ENCODE measurements at regions not wholly inside any gene's neighbourhood (a gene's known extent, or its start where the extent isn't known, plus 50 kb on each side); places are given as distances from the start of the nearest gene placed in this dataset.

GRCh38 chr5:61735531-61735930 is 403.5 kb downstream of the ZSWIM6 start:
- ChIA-PET POLR2A (no interaction called here), CTCF (interaction anchor here (1.3 kb wide), 1 partner anchor 15 kb away, joined by 3 read pairs; no protein-coding TSS in a partner anchor)
- TF ChIP-seq CTCF (IDR thresholded peaks at IDR 0.05; ENCODE audit: control extremely low read depth, extremely low read depth, low read depth, missing control alignments), result no peak
- no peak for DNase-seq (ENCODE audit: extremely low spot score)

DNA sequence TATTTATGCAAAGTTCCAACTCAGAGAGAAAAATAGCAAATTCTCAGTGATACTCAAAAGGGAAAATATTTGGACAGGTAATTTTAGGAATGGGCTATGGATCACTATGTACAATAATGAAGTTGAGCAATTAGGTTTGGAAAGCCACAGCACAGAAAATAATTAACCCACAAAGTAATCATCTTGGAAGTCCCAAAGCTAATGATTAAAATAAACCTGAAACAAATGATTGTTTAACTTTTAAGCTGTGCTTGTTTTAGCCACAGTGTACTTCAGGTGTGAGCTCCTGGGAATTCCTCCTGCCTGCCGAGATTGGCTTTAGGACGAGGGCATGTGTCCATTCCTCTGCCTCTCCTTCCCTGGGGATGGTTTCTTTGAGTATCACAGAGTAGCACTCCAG is 403.9 kb downstream of the ZSWIM6 start:
- DNase-seq (ENCODE audit: extremely low spot score), result no peak
- no peak for TF ChIP-seq CTCF (IDR thresholded peaks at IDR 0.05; ENCODE audit: control extremely low read depth, extremely low read depth, low read depth, missing control alignments)
- ChIA-PET CTCF (interaction anchor here (1.3 kb wide), 1 partner anchor 15 kb away, joined by 3 read pairs; no protein-coding TSS in a partner anchor), POLR2A (no interaction called here)

DNA sequence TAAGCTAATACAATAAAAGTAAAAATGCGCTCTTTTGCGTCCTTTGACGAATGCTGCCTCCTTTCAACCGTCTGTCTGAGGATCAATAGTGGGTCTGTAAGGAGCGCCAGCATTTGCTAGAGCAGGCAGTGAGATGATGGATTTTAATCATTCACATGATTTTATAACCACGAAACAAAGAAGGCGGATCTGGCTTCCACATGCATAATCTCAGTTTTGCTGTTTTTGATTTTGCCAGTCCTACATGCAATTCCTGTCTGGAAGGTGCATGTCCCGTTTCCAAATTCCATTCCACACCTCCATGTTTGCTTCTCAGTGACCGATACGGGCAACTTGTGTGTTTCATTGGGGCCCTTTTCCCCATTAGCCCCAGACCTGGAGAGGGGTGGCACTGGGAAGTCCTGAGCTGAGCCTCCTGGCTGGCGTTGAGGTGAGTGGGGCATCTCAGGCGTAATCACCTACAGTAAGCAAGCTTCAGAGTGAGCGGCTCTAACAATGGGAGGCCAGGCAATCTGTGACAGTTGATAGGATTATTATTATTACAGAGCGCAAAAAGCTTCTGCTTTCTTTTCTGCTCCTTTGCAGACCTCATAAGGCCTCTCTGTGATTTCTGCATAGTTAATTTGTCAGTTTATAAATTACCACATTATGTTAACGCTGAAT is 405.4 kb downstream of the ZSWIM6 start:
- POLR2A ChIA-PET, result interaction anchor here (0.8 kb wide), 1 partner anchor 18 kb away, joined by 4 read pairs; no protein-coding TSS in a partner anchor
- DNase-seq (ENCODE audit: extremely low spot score), result no peak
- CTCF ChIA-PET, result no interaction called here
- no peak for TF ChIP-seq CTCF (IDR thresholded peaks at IDR 0.05; ENCODE audit: control extremely low read depth, extremely low read depth, low read depth, missing control alignments)

DNA sequence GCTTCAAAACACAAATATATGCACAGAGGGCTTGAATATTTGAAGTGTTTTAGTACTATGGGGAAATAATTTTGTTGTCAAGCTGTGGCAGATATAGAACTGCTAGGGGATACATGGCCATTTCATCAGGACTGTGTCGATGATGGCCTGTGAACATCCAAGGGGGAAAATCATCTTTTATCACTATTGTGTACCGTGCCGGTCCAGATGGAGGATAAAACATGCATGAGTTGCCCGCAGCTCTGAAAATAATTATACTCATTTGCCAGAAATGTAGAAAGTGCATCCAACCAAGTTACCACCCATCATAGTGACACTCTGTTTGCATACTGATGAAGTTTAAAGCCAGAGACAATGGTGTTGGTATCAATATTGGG is 405.9 kb downstream of the ZSWIM6 start:
- no peak for DNase-seq (ENCODE audit: extremely low spot score)
- POLR2A ChIA-PET, result interaction anchor here (0.8 kb wide), 1 partner anchor 18 kb away, joined by 4 read pairs; no protein-coding TSS in a partner anchor
- no peak for TF ChIP-seq CTCF (IDR thresholded peaks at IDR 0.05; ENCODE audit: control extremely low read depth, extremely low read depth, low read depth, missing control alignments)
- CTCF ChIA-PET, result no interaction called here

GRCh38 chr5:61738446-61738845 is 406.4 kb downstream of the ZSWIM6 start:
- ChIA-PET CTCF (no interaction called here), POLR2A (no interaction called here)
- TF ChIP-seq CTCF (IDR thresholded peaks at IDR 0.05; ENCODE audit: control extremely low read depth, extremely low read depth, low read depth, missing control alignments), result no peak
- DNase-seq (ENCODE audit: extremely low spot score), result no peak

DNA sequence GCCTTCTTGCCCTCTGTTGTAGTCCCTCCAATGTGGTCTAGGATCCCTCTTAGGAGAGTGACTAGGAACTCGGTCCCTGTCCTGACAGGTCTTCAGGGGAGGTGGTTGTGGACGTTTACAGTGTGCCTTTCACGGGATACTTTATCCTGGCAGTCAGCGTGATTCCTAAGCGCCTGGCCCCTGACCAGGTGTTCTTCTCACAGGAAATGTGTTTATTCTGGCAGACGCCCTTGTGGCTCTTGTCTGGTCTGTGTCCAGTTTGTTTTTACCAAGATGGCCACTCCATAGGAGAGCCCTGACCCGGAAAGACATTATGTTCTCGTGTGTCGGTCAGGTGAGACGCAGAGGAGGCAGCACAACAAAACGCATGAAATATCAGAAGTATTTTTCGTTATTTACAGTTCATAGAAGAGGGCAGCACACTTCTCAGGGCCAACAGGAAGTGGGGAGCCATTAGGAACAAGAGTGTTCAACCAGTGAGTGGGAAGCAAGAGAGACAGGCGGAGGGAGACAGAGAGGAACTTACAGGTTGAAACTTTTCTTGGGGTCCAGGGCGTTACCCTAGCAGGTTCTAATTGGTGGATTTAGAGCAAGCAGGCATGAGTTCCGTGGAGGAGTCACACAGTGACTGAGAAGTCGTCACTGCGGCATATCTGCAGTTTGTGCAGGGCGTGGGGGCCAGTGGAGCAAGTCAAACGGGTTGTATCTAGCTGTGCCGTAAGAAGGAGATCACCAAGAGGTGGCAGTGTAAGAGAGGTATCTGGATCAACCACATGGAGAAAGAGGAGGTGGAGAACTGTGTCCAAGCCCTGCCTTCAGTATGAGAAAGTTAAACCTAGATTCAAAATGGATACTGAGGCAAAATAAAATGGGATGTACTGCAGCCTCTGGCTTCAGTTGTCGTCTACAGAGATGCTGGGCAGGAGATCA is 412.9 kb downstream of the ZSWIM6 start:
- no peak for TF ChIP-seq CTCF (IDR thresholded peaks at IDR 0.05; ENCODE audit: control extremely low read depth, extremely low read depth, low read depth, missing control alignments)
- ChIA-PET POLR2A (no interaction called here), CTCF (no interaction called here)
- DNase-seq (ENCODE audit: extremely low spot score), result no peak

Measured in GM10248 (cell line).